Stomach (tissue), 8 donors: ENCODE measurements at regions not wholly inside any gene's neighbourhood (a gene's known extent, or its start where the extent isn't known, plus 50 kb on each side); places are given as distances from the start of the nearest gene placed in this dataset.

Experiments
- DNase-seq, 2 donors: peaks; one replicate each; pipeline versions ENCODE4 v3.0.0 to v3.0.0-alpha.2; 2013 to 2019
- H3K27ac ChIP-seq, 5 donors: fragments of 200-600 bp in 4 of 5; sonication (generic) in 4 of 5; one replicate each; pipeline ENCODE4 v1.5.1; 2013 to 2019; ENCODE audit warnings: mild to moderate bottlenecking in 1 of 5, moderate library complexity in 1 of 5
- H3K27me3 ChIP-seq, 3 donors: fragments of 200-600 bp; sonication (generic); one replicate each; pipeline ENCODE4 v1.5.1; 2017 to 2019; ENCODE audit warnings: mixed run types in 1 of 3
- H3K36me3 ChIP-seq, 4 donors: fragments of 200-600 bp; sonication (generic); 1 replicate in 3 of 4; 2 replicates in 1 of 4; pipeline ENCODE4 v1.5.1; 2016 to 2019
- H3K4me1 ChIP-seq, 4 donors: fragments of 200-600 bp; sonication (generic); one replicate each; pipeline ENCODE4 v1.5.1; 2016 to 2019
- H3K4me3 ChIP-seq, 4 donors: fragments of 200-600 bp; sonication (generic) in 3 of 4; one replicate each; pipeline ENCODE4 v1.5.1; 2016 to 2019; ENCODE audit warnings: mild to moderate bottlenecking in 1 of 4
- H3K9me3 ChIP-seq, 4 donors: fragments of 200-600 bp; sonication (generic); one replicate each; pipeline ENCODE4 v1.5.1; 2016 to 2019
- EP300 ChIP-seq: sonication (generic); formaldehyde crosslinking; IDR thresholded peaks from one replicate; pipeline ENCODE4 v1.6.1; 2017; ENCODE audit warnings: antibody characterized with exemption
- POLR2A ChIP-seq, 4 donors: fragments of 450-650 bp; IDR thresholded peaks; one replicate each; pipeline ENCODE4 v1.6.1; 2016; ENCODE audit warnings: antibody characterized with exemption in 4 of 4, control low read depth in 2 of 4, mild to moderate bottlenecking in 1 of 4, moderate library complexity in 1 of 4
- POLR2AphosphoS5 ChIP-seq, 3 donors: sonication (generic); formaldehyde crosslinking; IDR thresholded peaks; one replicate each; pipeline ENCODE4 v1.6.1; 2016; ENCODE audit warnings: antibody characterized with exemption in 3 of 3
- WGBS, 5 donors: extraction: QIAGEN DNeasy Blood & Tissue Kit in 3 of 5; methylation state at CpG; one replicate each; pipeline versions ENCODE4 v1.1.5 to v1.1.7; 2013 to 2018; 5-methylcytosine and 5-hydroxymethylcytosine counted together
- intact Hi-C: fragments of 100-400 bp; cut with DNase I; formaldehyde crosslinking; loops from one replicate; pipeline ENCODE4 v1.15.1; 2023; ENCODE audit warnings: low total_unique reads
- small RNA-seq, 4 donors: library from RNA; depleted of rRNA; stranded (forward); fragments of <200 nt; gene quantifications; one replicate each; pipeline ENCODE3, GENCODE V24; 2016
- TF ChIP-seq, protein P1 (sequence below), 7 experiments: fragments of 450-650 bp in 4 of 7; fragments of 200-600 bp in 3 of 7; sonication (generic) in 3 of 7; IDR thresholded peaks; one replicate each; pipeline ENCODE4 v1.5.1; 2016 to 2019; ENCODE audit warnings: antibody characterized with exemption in 7 of 7, control low read depth in 2 of 7, mild to moderate bottlenecking in 1 of 7
- donor health status: healthy with polysubstance abuse.
- donor health status: Bipolar disorder and iron deficiency.
- donor health status: healthy.

DNA sequence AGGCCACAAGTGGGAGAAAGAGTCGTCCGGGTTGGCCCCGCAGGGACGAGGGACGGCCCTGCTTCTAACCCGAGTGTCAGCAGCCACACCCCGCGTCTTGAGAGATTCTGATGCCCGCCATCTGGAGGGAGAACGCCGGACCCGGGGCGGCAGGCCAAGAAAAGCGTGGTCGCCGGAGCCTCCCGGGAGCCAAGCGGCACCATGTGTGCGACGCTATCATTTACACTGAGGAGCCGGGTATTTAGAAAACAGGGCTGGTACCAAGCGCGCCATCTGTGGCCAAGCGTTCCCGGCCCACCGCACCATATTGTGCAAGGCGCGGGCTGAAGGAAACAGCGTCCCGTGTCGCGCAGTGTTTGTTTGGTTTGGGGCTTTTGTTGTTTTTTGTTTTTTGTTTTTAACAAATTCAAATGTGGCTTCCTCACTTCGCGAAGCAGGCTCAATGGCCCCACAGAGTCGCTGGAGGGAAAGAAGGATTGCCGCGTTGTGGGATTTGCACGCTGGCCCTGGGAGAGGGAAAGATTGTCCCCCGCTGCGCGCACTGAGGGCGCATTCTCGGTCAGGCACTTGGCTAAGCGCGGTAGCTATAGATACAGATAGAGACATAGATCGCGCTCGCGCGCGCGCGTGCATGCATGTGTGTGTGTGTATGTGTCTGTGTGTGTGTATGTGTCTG, 153.8 kb downstream of the BCL11B start:
- Histone ChIP-seq H3K27me3 (peaks cover 3 to 58% (median 17%) of the 10 kb centered on the region in 3 donors), H3K27ac (no peak overlapping the region), H3K4me3 (no peak overlapping the region), H3K9me3 (peaks cover 0 to 15% (median 0%) of the 10 kb centered on the region in 4 donors), H3K36me3 (no peaks in the 10 kb centered on the region), H3K4me1 (peaks cover 0 to 8% (median 0%) of the 10 kb centered on the region in 4 donors)
- intact Hi-C loops: no loop called here
- 19 to 30% (median 21%) methylated on average over 32 to 53 of the region's 53 CpGs for WGBS, 5 donors
- no peak for TF ChIP-seq POLR2A (IDR thresholded peaks at IDR 0.05)
- TF ChIP-seq, protein P1, sequence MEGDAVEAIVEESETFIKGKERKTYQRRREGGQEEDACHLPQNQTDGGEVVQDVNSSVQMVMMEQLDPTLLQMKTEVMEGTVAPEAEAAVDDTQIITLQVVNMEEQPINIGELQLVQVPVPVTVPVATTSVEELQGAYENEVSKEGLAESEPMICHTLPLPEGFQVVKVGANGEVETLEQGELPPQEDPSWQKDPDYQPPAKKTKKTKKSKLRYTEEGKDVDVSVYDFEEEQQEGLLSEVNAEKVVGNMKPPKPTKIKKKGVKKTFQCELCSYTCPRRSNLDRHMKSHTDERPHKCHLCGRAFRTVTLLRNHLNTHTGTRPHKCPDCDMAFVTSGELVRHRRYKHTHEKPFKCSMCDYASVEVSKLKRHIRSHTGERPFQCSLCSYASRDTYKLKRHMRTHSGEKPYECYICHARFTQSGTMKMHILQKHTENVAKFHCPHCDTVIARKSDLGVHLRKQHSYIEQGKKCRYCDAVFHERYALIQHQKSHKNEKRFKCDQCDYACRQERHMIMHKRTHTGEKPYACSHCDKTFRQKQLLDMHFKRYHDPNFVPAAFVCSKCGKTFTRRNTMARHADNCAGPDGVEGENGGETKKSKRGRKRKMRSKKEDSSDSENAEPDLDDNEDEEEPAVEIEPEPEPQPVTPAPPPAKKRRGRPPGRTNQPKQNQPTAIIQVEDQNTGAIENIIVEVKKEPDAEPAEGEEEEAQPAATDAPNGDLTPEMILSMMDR (IDR thresholded peaks at IDR 0.05): no peak
- no peak for TF ChIP-seq POLR2AphosphoS5 (IDR thresholded peaks at IDR 0.05)
- no peak for TF ChIP-seq EP300
- DNase-seq: peak; percentile 24 to 34

DNA sequence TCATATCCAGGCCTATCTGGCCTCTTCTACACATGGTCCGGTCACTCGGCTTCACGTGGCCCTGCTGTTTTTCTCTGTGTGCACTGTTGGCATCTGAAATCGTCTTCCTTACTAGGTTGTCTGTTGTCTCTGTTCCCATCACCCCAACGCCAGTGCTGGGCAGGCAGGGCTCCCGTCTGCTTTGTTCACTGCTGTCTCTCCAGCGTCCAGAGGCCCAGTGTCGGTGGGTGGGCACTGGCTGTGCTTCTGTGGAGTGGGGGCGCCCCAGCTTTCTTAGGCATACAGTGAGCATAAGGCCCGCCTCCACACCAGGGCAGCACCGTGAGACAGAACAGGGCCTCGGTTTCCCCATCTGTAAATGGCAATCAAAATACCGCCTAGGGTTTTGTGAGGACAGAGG, 153.1 kb downstream of the BCL11B start:
- WGBS, 5 donors: 58 to 76% (median 62%) methylated on average over 12 to 13 of the region's 13 CpGs
- Histone ChIP-seq H3K27ac (no peak overlapping the region), H3K4me1 (peaks cover 0 to 8% (median 0%) of the 10 kb centered on the region in 4 donors), H3K4me3 (no peak overlapping the region), H3K9me3 (peaks cover 0 to 13% (median 0%) of the 10 kb centered on the region in 4 donors), H3K27me3 (peaks cover 3 to 58% (median 17%) of the 10 kb centered on the region in 3 donors), H3K36me3 (no peaks in the 10 kb centered on the region)
- DNase-seq: peak in 1 of 2 donors; percentile 20
- TF ChIP-seq EP300: no peak
- no peak for TF ChIP-seq POLR2A (IDR thresholded peaks at IDR 0.05)
- no peak for TF ChIP-seq POLR2AphosphoS5 (IDR thresholded peaks at IDR 0.05)
- TF ChIP-seq, protein P1 (IDR thresholded peaks at IDR 0.05): no peak
- intact Hi-C loops: no loop called here

Small RNA genes lying in the stretch of these regions (small RNA-seq; reads per million reads assigned to genes)
- 0 to 0.46 (median 0.03) reads per million in 4 donors for gene AL162151.2
- 0 reads per million in 4 donors for gene RN7SL714P
